ENCODE measurements at regions not wholly inside any gene's neighbourhood (a gene's known extent, or its start where the extent isn't known, plus 50 kb on each side); places are given as distances from the start of the nearest gene placed in this dataset.

DNA sequence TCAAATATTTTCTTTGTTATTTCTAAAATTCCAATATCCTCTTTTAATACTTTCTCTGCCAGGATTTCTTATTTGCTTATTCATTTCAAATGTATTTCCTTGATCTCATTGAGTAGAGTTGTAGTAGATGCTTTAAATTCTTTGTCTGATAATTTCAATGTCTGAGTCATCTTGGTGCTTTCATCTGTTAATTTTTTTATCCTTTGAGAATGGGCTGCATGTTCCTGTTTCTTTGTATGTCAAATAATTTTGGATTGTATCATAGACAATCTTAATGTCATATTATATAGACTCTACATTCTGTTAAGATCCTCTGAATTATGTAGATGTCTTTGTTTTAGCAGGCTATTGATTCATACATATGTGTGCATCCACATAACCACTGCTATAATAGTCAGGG, 57.5 kb downstream of the MYEOV start:
- Histone ChIP-seq H3K4me2 (ENCODE audit: insufficient read depth, low read length) (no peak overlapping the region), H3K9me3 (ENCODE audit: insufficient read depth, low read length, severe bottlenecking) (peaks cover 6% of the 10 kb centered on the region), H3K36me3 (ENCODE audit: insufficient read depth, low read length) (no peaks in the 10 kb centered on the region), H4K20me1 (ENCODE audit: insufficient read depth, low read length) (no peaks in the 10 kb centered on the region), H3K4me3 (ENCODE audit: low read depth in 1 of 2, low read length in 2 of 2) (no peak overlapping the region), H3K79me2 (ENCODE audit: insufficient read depth, low read length) (no peaks in the 10 kb centered on the region), H3K4me1 (ENCODE audit: insufficient read depth, low read length) (no peaks in the 10 kb centered on the region), H3K9ac (ENCODE audit: low read depth, low read length) (no peak overlapping the region), H3K27me3 (ENCODE audit: insufficient read depth, low read length, poor library complexity) (peaks cover 3% of the 10 kb centered on the region), H2AFZ (ENCODE audit: low read depth, low read length) (no peak overlapping the region), H3K27ac (ENCODE audit: low read length) (no peak overlapping the region)
- ATAC-seq (ENCODE audit: insufficient read depth, low read depth), result no peak
- TF ChIP-seq, protein P1, sequence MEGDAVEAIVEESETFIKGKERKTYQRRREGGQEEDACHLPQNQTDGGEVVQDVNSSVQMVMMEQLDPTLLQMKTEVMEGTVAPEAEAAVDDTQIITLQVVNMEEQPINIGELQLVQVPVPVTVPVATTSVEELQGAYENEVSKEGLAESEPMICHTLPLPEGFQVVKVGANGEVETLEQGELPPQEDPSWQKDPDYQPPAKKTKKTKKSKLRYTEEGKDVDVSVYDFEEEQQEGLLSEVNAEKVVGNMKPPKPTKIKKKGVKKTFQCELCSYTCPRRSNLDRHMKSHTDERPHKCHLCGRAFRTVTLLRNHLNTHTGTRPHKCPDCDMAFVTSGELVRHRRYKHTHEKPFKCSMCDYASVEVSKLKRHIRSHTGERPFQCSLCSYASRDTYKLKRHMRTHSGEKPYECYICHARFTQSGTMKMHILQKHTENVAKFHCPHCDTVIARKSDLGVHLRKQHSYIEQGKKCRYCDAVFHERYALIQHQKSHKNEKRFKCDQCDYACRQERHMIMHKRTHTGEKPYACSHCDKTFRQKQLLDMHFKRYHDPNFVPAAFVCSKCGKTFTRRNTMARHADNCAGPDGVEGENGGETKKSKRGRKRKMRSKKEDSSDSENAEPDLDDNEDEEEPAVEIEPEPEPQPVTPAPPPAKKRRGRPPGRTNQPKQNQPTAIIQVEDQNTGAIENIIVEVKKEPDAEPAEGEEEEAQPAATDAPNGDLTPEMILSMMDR (IDR thresholded peaks at IDR 0.05; ENCODE audit: borderline replicate concordance, extremely low read depth, low read length, poor library complexity, severe bottlenecking), result no peak
- no peak for TF ChIP-seq EZH2 (IDR thresholded peaks at IDR 0.05; ENCODE audit: borderline replicate concordance, low read depth, low read length, severe bottlenecking)
- no peak for DNase-seq

DNA sequence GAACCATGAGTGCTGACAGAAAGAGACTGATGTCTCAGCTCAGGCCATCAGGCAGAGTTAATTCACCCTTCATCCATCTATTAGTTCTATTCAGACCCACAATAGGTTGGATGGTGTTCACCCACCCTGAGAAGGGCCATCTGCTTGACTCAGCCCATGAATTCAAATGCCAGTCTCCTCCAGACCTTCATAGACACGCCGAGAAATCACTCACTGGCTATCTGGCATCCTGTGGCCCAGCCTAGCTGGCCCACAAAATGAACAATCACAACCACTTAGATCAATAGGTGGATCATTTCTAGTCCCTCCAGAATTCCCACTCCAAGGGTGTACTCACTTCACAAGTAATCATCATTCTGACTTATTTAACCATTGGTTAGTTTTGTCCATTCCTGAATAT, 58.2 kb downstream of the MYEOV start:
- Histone ChIP-seq H3K36me3 (ENCODE audit: insufficient read depth, low read length) (no peaks in the 10 kb centered on the region), H3K9ac (ENCODE audit: low read depth, low read length) (no peak overlapping the region), H3K4me2 (ENCODE audit: insufficient read depth, low read length) (no peak overlapping the region), H3K79me2 (ENCODE audit: insufficient read depth, low read length) (no peaks in the 10 kb centered on the region), H3K27ac (ENCODE audit: low read length) (no peak overlapping the region), H3K4me3 (ENCODE audit: low read depth in 1 of 2, low read length in 2 of 2) (no peak overlapping the region), H4K20me1 (ENCODE audit: insufficient read depth, low read length) (no peaks in the 10 kb centered on the region), H2AFZ (ENCODE audit: low read depth, low read length) (no peak overlapping the region), H3K27me3 (ENCODE audit: insufficient read depth, low read length, poor library complexity) (peaks cover 3% of the 10 kb centered on the region), H3K4me1 (ENCODE audit: insufficient read depth, low read length) (no peaks in the 10 kb centered on the region), H3K9me3 (ENCODE audit: insufficient read depth, low read length, severe bottlenecking) (peaks cover 6% of the 10 kb centered on the region)
- DNase-seq (no peak), ATAC-seq (ENCODE audit: insufficient read depth, low read depth) (no peak)
- no peak for TF ChIP-seq EZH2 (IDR thresholded peaks at IDR 0.05; ENCODE audit: borderline replicate concordance, low read depth, low read length, severe bottlenecking)
- TF ChIP-seq, protein P1 (IDR thresholded peaks at IDR 0.05; ENCODE audit: borderline replicate concordance, extremely low read depth, low read length, poor library complexity, severe bottlenecking), result no peak

DNA sequence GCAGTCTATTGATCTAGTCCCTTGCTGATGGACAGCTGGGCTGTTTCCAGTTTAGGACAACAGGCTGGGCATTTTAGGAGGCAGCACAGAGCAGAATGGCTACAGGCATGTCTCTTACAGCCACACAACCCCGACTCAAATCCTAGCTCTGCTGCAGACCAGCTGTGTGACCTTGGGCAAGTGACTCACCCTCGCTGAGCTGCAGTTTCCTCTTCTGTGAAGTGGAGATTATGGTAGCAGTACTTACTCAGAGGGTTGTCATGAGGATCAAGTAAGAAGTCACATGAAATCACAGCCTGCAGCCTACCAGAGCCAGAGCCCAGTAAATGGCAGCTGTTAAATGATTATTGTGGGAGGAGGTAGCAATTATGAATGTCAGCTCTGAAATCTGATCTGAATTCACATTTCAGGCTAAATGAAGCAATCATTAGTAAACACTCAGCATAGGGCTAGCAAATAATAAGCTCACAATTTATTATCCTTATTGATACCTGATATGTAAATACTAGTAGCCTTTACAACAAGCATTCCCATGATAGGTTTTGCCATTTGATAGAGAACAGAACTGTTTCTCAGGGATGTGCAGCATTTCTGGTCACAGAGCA, 58.9 kb downstream of the MYEOV start:
- DNase-seq (no peak), ATAC-seq (ENCODE audit: insufficient read depth, low read depth) (no peak)
- no peak for TF ChIP-seq EZH2 (IDR thresholded peaks at IDR 0.05; ENCODE audit: borderline replicate concordance, low read depth, low read length, severe bottlenecking)
- TF ChIP-seq, protein P1 (IDR thresholded peaks at IDR 0.05; ENCODE audit: borderline replicate concordance, extremely low read depth, low read length, poor library complexity, severe bottlenecking), result no peak
- Histone ChIP-seq H3K9me3 (ENCODE audit: insufficient read depth, low read length, severe bottlenecking) (peaks cover 6% of the 10 kb centered on the region), H3K27ac (ENCODE audit: low read length) (no peak overlapping the region), H3K9ac (ENCODE audit: low read depth, low read length) (no peak overlapping the region), H2AFZ (ENCODE audit: low read depth, low read length) (no peak overlapping the region), H3K79me2 (ENCODE audit: insufficient read depth, low read length) (no peaks in the 10 kb centered on the region), H3K4me2 (ENCODE audit: insufficient read depth, low read length) (no peak overlapping the region), H3K4me3 (ENCODE audit: low read depth in 1 of 2, low read length in 2 of 2) (no peak overlapping the region), H3K27me3 (ENCODE audit: insufficient read depth, low read length, poor library complexity) (peaks cover 3% of the 10 kb centered on the region), H3K36me3 (ENCODE audit: insufficient read depth, low read length) (no peaks in the 10 kb centered on the region), H4K20me1 (ENCODE audit: insufficient read depth, low read length) (peaks cover 1% of the 10 kb centered on the region; the same call in 1 of the 2 replicates), H3K4me1 (ENCODE audit: insufficient read depth, low read length) (no peaks in the 10 kb centered on the region)
